GM19452 (cell line): ENCODE measurements at regions not wholly inside any gene's neighbourhood (a gene's known extent, or its start where the extent isn't known, plus 50 kb on each side); places are given as distances from the start of the nearest gene placed in this dataset.

ENCODE experiments used
- ATAC-seq: cut with Tn5 transposase; IDR thresholded peaks from one replicate; pipeline ENCODE4 v1.9.1; 2021; ENCODE audit not compliant: unreplicated experiment

DNA sequence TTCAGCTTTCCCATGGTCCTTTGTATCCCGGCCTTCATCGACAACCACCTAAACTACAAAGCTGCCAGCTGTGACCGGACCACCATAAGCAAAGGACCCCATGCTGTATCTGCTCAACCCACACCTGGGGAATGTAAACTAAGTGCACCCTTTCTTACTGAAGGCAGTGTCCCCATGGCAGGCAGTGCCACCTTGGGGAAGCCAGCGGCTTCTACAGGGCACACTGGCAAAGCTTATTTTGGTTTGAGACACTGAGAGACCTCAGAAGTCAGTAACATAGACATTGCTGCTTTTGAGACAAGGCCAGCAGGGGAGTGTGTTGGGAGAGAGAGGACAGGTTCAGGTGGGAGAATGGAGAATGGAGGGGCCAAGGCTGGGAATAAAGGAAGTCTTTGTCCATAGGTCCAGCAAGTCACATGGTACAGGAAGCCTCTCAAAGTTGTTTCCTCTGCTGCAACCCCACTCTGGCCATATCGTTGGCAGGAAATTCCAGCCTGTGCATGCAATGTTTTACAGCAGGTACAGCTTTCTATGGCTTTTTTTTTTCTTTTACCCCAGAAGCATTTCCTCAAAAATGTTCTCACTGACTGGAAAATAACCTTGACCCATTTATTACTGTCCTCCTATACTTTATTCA, 85.9 kb upstream of the NPVF start:
- ATAC-seq = no peak

DNA sequence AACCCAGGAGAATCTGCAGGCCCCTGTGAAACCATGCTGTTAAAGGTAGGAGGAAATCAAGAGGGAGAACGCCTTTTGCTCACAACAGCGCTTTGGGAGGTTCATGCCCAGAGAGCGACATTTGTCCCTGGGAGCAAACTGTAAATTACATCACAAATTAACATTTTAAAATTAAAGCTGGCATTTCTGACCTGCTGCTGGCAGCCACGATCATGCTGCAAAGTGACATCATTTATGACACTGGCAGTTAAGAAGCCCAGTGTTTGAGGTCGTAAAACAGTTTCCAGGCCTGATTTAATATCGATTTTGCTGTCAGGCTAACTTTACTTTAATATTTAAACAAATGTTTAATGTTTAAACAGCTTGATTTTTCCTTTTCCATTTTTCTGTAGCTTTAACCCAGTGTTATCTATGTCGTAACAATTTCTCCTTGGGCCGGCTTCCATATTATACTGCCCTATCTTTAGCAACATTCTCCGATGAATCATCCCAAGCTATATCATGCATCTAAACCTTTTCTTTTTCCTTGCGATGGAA, 86.5 kb upstream of the NPVF start:
- ATAC-seq = no peak

GRCh38 chr7:25316366-25316765, 88.1 kb upstream of the NPVF start:
- ATAC-seq = no peak

- no peak for ATAC-seq
Measured at GRCh38 chr7:25318047-25318446, 89.8 kb upstream of the NPVF start.

DNA sequence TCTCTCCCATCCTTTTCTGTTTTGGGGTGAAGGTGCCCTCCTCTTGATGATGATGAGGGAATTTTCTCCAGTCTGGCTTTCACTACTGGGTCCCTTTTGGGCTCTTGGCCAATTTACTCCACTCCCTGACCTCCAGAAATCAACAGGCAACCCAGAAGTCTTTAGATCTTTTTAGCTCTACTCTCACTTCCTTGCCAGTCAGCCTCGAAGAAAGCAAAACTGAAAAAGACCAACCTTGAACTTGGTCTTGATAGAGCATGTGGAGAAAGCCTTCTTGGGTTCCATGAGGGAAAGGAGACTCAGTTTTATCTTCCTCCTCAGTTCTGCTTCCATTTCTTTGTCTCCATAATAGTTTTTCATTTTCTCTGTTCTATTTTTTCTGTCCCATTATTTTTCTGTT, 91.4 kb upstream of the NPVF start:
- ATAC-seq = no peak

- no peak for ATAC-seq
Measured at GRCh38 chr7:25320791-25321190, 92.5 kb upstream of the NPVF start.

GRCh38 chr7:25321424-25321823, 93.1 kb upstream of the NPVF start:
- no peak for ATAC-seq

GRCh38 chr7:25322473-25322872, 94.2 kb upstream of the NPVF start:
- ATAC-seq = no peak

DNA sequence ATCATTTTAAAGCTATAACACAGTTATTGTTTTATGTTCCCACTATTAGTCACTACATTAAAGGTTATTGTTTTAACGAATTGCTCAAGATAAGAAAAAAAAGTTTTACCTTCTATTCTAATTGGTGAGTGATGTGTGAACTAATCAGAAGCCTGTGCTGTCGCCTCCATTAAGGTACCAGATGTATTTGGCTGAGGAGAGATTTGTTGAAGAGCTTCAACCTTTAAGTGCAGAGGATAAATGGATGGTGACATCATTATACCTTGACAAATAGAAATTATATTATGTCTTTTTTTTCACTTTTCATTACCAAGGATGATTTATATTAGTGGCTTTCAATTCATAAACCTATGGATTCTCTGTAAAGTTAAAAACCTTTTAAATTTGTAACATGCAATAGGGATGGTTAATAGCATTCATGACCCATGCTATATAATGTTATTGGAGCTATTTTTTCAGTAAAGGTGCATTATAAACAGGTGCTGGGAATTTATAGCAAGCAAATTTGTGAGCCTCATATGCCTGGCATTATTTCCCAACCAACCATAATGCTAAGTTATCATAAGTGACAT, 97.0 kb upstream of the NPVF start:
- ATAC-seq = no peak

DNA sequence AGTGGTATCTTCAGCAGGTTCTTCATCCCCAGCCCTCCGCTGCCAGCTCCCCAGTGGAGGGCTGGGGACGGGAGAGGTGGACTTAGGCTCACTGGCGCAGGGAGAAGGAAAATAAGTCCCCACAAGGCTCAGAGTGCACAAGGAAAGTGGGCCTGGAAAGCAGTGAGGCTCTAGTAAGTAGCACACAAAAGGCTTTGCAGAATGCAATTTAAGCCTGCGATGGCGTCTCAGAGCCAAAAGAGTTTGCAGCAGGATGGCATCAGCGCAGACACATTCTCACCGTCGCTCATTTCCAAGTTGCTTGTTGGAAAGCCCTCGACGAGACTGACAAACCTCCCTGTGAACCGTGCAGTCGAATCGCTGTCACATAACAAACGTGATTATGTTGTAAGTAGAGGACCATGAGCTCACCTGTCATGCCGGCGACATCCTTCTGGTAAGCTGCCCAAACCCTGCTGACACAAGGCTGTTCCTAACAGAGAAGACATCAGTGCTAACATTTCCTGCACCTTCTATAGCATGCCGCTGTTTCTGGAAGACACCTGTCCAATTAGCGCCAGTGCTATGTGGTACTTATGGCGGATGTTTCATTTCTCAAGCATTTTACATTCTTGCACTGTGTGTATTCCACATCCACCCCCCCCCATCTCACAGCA, 98.3 kb upstream of the NPVF start:
- ATAC-seq = no peak

DNA sequence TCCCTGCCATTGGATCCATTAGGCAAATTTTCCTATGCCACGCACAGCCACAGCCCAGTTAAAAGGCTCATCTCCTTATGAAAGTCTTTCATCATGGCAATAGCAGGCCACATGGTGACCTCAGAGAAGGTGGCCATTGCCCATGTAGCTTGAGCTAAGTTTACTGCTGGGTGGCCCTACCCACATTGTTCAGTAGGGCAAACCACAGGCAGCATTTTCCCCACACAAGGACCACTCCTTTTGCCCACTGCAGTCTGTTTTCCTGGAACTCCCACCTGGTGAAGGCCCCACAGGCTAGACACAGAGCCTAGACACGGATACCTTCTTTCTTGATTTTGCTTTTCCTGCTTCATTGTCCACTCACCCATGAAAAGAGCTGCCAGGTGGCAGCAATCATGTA, 101.5 kb upstream of the NPVF start:
- no peak for ATAC-seq

DNA sequence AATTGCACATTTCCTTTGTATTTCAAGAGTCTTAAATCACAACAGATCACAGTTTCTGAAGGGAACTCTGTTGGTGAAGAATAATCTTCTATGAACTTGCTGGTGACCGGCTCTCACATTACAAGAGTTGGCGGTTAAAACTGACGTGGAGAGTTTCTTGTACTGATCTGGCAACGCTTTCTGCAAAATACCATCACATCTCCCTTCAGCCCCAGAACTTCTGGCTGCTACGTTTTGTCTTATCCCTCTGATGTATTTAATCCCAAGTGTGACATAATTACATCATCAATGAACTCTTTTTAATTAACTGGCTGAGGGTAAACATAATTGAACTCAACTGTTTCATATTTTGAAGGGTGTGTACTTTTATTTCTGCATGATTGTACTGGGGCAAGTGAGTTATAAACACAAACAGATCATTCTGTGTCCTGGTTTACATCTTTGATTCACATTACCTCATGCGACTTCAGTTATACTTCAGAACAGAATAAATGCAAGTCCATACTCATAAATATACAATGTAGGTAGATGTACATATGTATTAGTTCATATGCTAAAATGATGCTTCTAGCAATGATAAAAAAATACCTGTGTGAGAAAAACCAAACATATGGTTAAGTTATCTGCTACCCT, 105.1 kb upstream of the NPVF start:
- no peak for ATAC-seq

GRCh38 chr7:25347360-25348066, 119.2 kb upstream of the NPVF start:
- ATAC-seq = no peak

DNA sequence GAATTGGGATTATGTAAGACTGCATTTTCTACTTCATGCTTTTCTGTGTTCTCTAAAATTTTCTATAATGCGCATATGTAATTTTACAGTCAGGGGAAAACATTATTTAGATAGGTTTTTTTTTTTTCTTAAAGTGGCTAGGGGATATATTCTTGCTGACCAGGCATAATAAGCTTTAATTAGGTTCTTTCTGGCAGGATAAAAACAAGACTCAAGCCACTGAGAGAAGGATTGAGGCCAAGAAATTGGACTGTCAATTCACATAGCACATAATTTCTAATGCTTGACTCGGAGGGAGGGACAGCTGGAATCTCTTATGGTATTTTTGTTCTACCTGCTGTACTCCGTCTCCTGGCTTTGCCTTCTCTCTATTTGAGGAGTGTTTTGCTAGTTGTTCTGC, 119.8 kb upstream of the NPVF start:
- no peak for ATAC-seq

DNA sequence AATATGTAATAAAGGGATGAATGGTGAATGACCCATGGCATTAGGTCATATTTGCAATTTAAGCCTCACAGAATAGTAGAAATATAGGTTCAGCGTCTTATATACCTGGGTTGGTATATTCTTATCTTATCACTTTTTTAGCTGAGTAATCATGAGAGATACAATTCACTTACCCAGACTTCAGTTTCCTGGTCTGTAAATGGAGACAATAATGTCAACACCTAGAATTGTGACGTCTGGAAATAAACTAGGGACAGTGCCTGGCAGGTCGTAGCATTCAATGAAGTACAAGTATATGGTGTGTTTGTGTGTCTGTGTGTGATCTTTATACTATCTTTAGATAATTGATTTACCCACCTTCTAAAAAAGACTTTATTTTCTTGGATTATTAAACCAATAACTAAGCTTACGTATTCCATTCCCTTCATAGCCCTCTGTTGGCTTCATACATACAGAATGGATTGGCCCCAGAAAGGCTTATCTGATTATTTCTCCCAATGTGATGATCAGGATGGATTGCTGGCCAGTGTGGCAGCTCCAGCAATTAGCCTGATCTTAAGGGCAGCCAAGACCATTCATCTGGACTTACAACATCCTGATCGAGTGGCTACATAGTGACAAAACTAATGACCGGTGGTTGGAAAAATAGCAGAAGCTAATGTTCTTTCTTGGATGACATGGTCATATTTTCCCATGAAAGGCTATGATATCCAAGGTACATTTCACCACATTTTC, 121.2 kb upstream of the NPVF start:
- ATAC-seq = no peak

- no peak for ATAC-seq
Measured at GRCh38 chr7:25350041-25350440, 121.8 kb upstream of the NPVF start.

DNA sequence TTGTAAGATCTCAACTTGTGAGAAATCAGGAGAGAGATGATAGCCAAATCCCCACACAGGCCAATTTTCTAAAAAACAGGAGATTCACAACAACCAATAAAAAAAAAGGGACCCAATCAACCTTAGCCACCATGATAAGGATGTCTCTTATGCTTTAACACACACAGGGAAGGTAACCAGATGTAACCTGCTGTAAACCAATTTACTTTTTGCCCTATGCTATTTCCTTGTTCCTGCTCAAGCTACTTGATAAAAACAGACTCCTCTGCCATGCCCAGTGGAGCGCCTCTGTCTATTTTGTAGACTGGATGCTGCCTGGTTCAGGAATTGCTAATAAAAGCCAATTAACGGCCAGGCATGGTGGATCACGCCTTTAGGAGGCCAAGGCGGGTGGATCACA, 123.5 kb upstream of the NPVF start:
- no peak for ATAC-seq

GRCh38 chr7:25353196-25353595, 124.9 kb upstream of the NPVF start:
- no peak for ATAC-seq

DNA sequence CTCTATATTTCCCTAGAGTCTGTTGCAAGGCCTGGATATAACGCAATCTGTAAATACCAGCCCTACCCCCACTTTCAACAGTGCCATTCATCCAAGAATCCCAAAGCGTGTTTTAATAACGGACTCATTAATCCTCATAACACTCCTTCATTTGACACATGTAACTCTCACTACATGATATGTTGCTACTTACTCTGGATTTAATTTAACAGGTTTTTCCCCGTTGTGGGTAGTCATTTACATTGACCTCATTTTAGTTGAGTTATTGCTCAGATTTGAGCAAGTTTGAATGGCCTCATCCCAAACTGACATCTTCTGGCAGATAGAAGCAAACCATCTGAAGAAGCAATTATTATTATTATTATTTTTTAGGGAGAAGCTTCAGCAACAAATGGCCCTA, 125.4 kb upstream of the NPVF start:
- ATAC-seq = no peak

GRCh38 chr7:25356534-25357151, 128.4 kb upstream of the NPVF start:
- no peak for ATAC-seq
